Astrocyte (in vitro differentiated cells and primary cell): ENCODE measurements at regions not wholly inside any gene's neighbourhood (a gene's known extent, or its start where the extent isn't known, plus 50 kb on each side); places are given as distances from the start of the nearest gene placed in this dataset.
"Not testable (repeated sequence)": the region's sequence is repeated elsewhere in the genome, so short reads cannot be mapped to it uniquely, and the experiment has no call there.

Experiments
- DNase-seq: peaks from one replicate; pipeline ENCODE4 v3.0.0-alpha.2; 2010; ENCODE audit warnings: low read depth
- FAIRE-seq: peaks from 2 replicates; lab custom pipeline; 2011; peaks lifted over from hg19 to GRCh38; lab: Jason Lieb, UNC
- H2AFZ ChIP-seq: 2 replicates; pipeline ENCODE4 v1.6.0; 2012; ENCODE audit warnings: low read depth, low read length, inconsistent platforms
- H3K27ac ChIP-seq: 2 replicates; pipeline ENCODE4 v1.5.1; 2011; ENCODE audit warnings: low read depth, low read length, inconsistent platforms
- H3K27me3 ChIP-seq: 2 replicates; pipeline ENCODE4 v1.6.0; 2011; ENCODE audit warnings: low read length, inconsistent platforms; ENCODE audit not compliant: insufficient read depth
- H3K36me3 ChIP-seq: 2 replicates; pipeline ENCODE4 v1.5.1; 2011; ENCODE audit warnings: low read length, inconsistent platforms; ENCODE audit not compliant: insufficient read depth
- H3K4me1 ChIP-seq: 2 replicates; pipeline ENCODE4 v1.5.1; 2011; ENCODE audit warnings: low read length, inconsistent platforms; ENCODE audit not compliant: insufficient read depth
- H3K4me2 ChIP-seq: 2 replicates; pipeline ENCODE4 v1.6.0; 2012; ENCODE audit warnings: low read length, inconsistent platforms
- H3K4me3 ChIP-seq: 2 replicates; pipeline ENCODE4 v1.5.1; 2011; ENCODE audit warnings: low read depth, mild to moderate bottlenecking, low read length, inconsistent platforms; ENCODE audit not compliant: insufficient read depth
- H3K79me2 ChIP-seq: 2 replicates; pipeline ENCODE4 v1.6.0; 2012; ENCODE audit warnings: mild to moderate bottlenecking, low read length, inconsistent platforms; ENCODE audit not compliant: insufficient read depth
- H3K9ac ChIP-seq: 2 replicates; pipeline ENCODE4 v1.6.0; 2012; ENCODE audit warnings: mild to moderate bottlenecking, low read length, inconsistent platforms
- H3K9me3 ChIP-seq: 2 replicates; pipeline ENCODE4 v1.5.1; 2012; ENCODE audit warnings: low read depth, mild to moderate bottlenecking, low read length, inconsistent platforms; ENCODE audit not compliant: insufficient read depth
- H4K20me1 ChIP-seq: 2 replicates; pipeline ENCODE4 v1.6.0; 2012; ENCODE audit warnings: low read length, inconsistent platforms; ENCODE audit not compliant: insufficient read depth
- H3K27ac Mint-ChIP-seq: one replicate; pipeline ENCODE4 v1.8.0; 2021; ENCODE audit warnings: mild to moderate bottlenecking, mixed read lengths; ENCODE audit not compliant: unreplicated experiment
- H3K27me3 Mint-ChIP-seq: one replicate; pipeline ENCODE4 v1.8.0; 2021; ENCODE audit warnings: low read depth, mixed read lengths; ENCODE audit not compliant: unreplicated experiment
- H3K36me3 Mint-ChIP-seq: one replicate; pipeline ENCODE4 v1.8.0; 2021; ENCODE audit warnings: low read depth, mixed read lengths; ENCODE audit not compliant: unreplicated experiment
- H3K4me1 Mint-ChIP-seq: one replicate; pipeline ENCODE4 v1.8.0; 2021; ENCODE audit warnings: low read depth, mixed read lengths; ENCODE audit not compliant: unreplicated experiment
- H3K4me3 Mint-ChIP-seq: one replicate; pipeline ENCODE4 v1.8.0; 2021; ENCODE audit warnings: mild to moderate bottlenecking, moderate library complexity, mixed read lengths; ENCODE audit not compliant: unreplicated experiment
- H3K9me3 Mint-ChIP-seq: one replicate; pipeline ENCODE4 v1.8.0; 2021; ENCODE audit warnings: mild to moderate bottlenecking, mixed read lengths; ENCODE audit not compliant: unreplicated experiment
- CTCF ChIP-seq: IDR thresholded peaks from 2 replicates; pipeline ENCODE4 v1.5.1; 2011; ENCODE audit warnings: low read depth, mild to moderate bottlenecking, inconsistent platforms, low read length, moderate library complexity; ENCODE audit not compliant: insufficient read depth
- EZH2 ChIP-seq: IDR thresholded peaks from 2 replicates; pipeline ENCODE4 v1.6.1; 2012; ENCODE audit warnings: mild to moderate bottlenecking, low read length, inconsistent platforms; ENCODE audit not compliant: insufficient read depth

GRCh38 chr4:138389976-138390685, 148.0 kb upstream of the SLC7A11 start:
- Histone ChIP-seq H3K36me3 (no peaks in the 10 kb centered on the region), H3K79me2 (no peaks in the 10 kb centered on the region), H3K9ac (no peak overlapping the region), H3K4me3 (no peak overlapping the region), H4K20me1 (no peaks in the 10 kb centered on the region), H3K4me1 (no peaks in the 10 kb centered on the region), H3K4me2 (no peak overlapping the region), H3K9me3 (no peaks in the 10 kb centered on the region), H3K27me3 (no peaks in the 10 kb centered on the region), H2AFZ (no peak overlapping the region), H3K27ac (no peak overlapping the region)
- H3K4me3 Mint-ChIP-seq, result no peak overlapping the region
- DNase-seq (peak; percentile 20), FAIRE-seq (peak; percentile 32)
- H3K27me3 Mint-ChIP-seq, result no peaks in the 10 kb centered on the region
- H3K27ac Mint-ChIP-seq, result peak overlapping the region; percentile 54
- no peaks in the 10 kb centered on the region for H3K9me3 Mint-ChIP-seq
- no peaks in the 10 kb centered on the region for H3K4me1 Mint-ChIP-seq
- TF ChIP-seq CTCF (no peak), EZH2 (no peak)
- H3K36me3 Mint-ChIP-seq, result no peaks in the 10 kb centered on the region

GRCh38 chr4:138374947-138375346, 132.8 kb upstream of the SLC7A11 start:
- Histone ChIP-seq H3K27ac (no peak overlapping the region), H3K4me3 (no peak overlapping the region), H2AFZ (no peak overlapping the region), H3K79me2 (no peaks in the 10 kb centered on the region), H4K20me1 (no peaks in the 10 kb centered on the region), H3K27me3 (no peaks in the 10 kb centered on the region), H3K36me3 (no peaks in the 10 kb centered on the region), H3K9me3 (no peaks in the 10 kb centered on the region), H3K9ac (no peak overlapping the region), H3K4me1 (no peaks in the 10 kb centered on the region), H3K4me2 (no peak overlapping the region)
- no peak for TF ChIP-seq CTCF
- TF ChIP-seq EZH2, result no peak
- Mint-ChIP-seq H3K4me1 (no peaks in the 10 kb centered on the region), H3K27me3 (no peaks in the 10 kb centered on the region), H3K9me3 (peaks cover 13% of the 10 kb centered on the region), H3K4me3 (no peak overlapping the region), H3K27ac (no peak overlapping the region), H3K36me3 (no peaks in the 10 kb centered on the region)
- FAIRE-seq (no peak), DNase-seq (no peak)

- Histone ChIP-seq H3K4me2 (no peak overlapping the region), H3K36me3 (no peaks in the 10 kb centered on the region), H3K27me3 (no peaks in the 10 kb centered on the region), H3K79me2 (no peaks in the 10 kb centered on the region), H2AFZ (no peak overlapping the region), H3K27ac (no peak overlapping the region), H3K9ac (no peak overlapping the region), H4K20me1 (no peaks in the 10 kb centered on the region), H3K4me1 (no peaks in the 10 kb centered on the region), H3K4me3 (no peak overlapping the region), H3K9me3 (no peaks in the 10 kb centered on the region)
- no peak overlapping the region for H3K4me3 Mint-ChIP-seq
- no peaks in the 10 kb centered on the region for H3K36me3 Mint-ChIP-seq
- FAIRE-seq, result no peak
- no peaks in the 10 kb centered on the region for H3K27me3 Mint-ChIP-seq
- H3K4me1 Mint-ChIP-seq, result no peaks in the 10 kb centered on the region
- H3K27ac Mint-ChIP-seq, result no peak overlapping the region
- TF ChIP-seq CTCF (no peak), EZH2 (no peak)
- no peaks in the 10 kb centered on the region for H3K9me3 Mint-ChIP-seq
- DNase-seq, result no peak
Observed at GRCh38 chr4:138367942-138368341, 125.8 kb upstream of the SLC7A11 start.

- H3K4me3 Mint-ChIP-seq, H3K27ac Mint-ChIP-seq, H4K20me1 ChIP-seq, H3K9me3 Mint-ChIP-seq, H3K27ac ChIP-seq, H3K27me3 ChIP-seq, H3K36me3 Mint-ChIP-seq, FAIRE-seq, H3K4me2 ChIP-seq, H3K4me1 ChIP-seq, H3K4me1 Mint-ChIP-seq, H3K36me3 ChIP-seq, H3K4me3 ChIP-seq, H3K27me3 Mint-ChIP-seq, H3K9ac ChIP-seq, H3K9me3 ChIP-seq, DNase-seq, H3K79me2 ChIP-seq, H2AFZ ChIP-seq: not testable (repeated sequence)
Observed at GRCh38 chr4:138352446-138352845, 110.3 kb upstream of the SLC7A11 start.
